GM19351 (cell line): ENCODE measurements at regions not wholly inside any gene's neighbourhood (a gene's known extent, or its start where the extent isn't known, plus 50 kb on each side); places are given as distances from the start of the nearest gene placed in this dataset.

Experiments
- ATAC-seq: cut with Tn5 transposase; IDR thresholded peaks from one replicate; pipeline ENCODE4 v1.9.1; 2021; ENCODE audit warnings: mild to moderate bottlenecking, moderate library complexity; ENCODE audit not compliant: unreplicated experiment

- no peak for ATAC-seq
Measured at GRCh38 chr18:42184685-42185477, 229.8 kb downstream of the PIK3C3 start.

DNA sequence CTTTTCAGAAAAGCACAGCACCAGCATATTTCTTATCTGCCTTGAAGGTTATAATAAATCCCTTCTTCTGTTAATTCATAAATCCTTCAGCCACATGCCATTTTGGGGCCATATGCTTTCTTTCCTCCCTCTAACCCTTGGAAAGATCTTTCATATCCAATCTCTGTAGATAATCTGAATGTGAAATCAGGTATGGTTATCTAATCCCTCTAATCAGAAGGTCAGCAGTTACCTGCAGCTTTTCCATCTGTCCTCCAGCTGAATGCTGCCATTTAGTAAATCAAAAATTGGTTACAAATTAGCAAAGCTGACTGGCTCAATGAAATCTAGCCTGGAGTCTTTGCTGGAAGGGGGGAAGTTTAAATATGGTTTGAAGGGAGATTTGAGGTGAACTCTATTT is 230.5 kb downstream of the PIK3C3 start:
- ATAC-seq, result no peak

DNA sequence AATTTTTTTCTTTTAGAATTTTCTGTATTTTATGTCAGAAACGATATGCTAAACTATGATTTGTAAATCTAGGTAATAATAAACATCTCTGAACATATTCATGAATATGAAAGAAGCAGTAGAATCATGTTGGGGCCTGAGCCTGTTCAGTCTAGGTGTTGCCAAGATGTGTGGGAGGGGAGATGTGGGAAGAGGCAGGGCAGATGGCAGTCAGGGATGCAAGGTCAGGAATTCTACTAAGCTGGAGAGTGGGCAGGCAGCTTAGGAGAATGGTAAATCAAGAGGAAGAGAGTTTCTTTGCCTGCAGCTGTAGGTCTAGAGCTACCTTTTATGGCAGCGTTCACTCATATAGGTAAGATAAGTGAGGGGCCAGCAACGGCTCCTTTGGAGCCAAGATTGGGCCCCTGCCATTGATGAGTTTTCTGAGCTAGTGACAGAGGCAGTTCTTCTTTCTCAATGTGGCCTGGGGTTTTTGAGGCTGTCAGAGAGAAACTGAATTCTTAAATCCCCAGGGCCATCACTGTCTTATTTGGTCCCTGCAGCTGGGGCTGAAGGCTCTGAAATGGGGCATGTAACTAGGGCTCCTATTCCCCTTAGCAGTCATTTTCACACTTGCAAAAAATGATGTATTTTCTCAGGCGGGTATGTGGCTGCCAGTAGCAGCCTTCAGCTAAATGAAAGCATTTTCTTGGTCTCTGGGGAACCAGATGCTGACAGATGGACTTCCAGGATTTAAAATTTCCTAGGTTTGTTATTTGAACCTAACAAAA is 232.8 kb downstream of the PIK3C3 start:
- peak; percentile 76 for ATAC-seq

DNA sequence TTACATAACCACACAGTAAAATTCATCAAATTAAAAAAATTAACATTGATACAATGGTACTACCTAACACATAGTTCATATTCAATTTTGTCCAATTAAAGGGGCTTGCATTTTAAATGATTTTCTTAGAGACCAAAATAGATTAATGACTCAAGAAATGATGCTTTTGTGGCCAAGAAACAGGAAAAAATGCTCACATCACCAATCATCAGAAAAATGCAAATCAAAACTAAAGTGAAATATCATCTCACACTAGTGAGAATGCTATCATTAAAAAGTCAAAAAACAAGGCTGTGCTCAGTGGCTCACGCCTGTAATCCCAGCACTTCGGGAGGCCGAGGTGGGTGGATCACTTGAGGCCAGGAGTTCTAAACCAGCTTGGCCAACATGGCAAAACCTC is 235.6 kb downstream of the PIK3C3 start:
- ATAC-seq, result no peak

DNA sequence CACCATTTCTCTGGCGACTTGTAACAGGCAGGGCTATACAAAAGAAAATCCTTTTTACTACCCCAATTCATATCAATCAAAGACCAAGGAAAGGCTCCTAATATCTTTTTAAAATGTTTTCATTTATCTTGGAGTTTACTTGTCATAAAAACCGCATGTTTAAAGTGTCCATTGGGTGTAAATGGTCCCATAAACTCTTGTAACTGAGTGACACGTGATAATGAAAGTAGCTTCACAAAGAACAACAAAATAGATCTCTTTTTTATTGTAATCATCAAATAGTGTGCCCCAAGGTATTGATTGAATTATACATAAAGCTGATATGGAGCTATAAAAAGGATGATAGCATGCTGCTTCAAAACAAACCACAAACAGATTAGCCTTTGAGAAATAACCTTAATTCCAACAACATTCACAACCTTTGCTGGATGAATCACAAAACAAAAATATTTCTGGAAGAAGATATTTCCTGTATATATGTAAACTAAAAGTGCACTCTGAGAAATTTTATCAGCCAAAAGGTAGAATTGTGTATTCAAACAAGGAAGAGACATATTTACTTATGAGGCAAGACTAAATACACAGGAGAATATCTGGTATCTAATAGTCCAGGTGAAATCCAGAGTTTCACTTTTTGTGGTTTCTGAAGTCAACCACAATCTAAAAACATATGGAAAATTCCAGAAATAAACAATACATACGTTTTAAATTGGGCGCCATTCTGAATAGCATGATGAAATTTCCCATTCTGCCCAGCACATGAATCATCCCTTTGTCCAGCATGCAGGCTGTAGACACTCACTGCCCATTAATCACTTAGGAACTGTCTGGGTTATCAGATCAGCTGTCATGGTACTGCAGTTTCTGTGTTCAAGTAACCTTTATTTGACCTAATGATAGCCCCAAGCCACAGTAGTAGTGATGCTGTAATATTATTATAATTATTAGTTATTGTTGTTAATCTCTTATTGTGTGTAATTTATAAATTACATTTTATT is 237.5 kb downstream of the PIK3C3 start:
- no peak for ATAC-seq

DNA sequence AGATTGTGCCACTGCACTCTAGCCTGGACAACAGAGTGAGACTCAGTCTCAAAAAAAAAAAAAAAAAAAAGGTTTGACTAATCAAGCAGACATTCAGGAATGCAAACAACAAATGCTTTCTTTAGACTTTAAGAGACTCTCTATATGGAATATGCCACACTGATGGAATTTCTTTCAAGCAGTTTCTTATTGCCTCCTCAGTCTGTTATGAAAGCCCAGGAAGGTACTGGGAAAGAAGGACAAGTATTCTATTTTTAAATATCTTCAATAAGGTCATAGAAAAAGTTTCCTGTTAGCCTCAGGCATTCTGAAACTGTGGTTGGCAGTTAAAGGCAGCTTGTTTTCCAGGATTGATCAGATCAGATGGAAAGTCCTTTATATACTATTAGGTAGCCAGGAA is 241.6 kb downstream of the PIK3C3 start:
- ATAC-seq, result no peak

- no peak for ATAC-seq
Measured at GRCh38 chr18:42201137-42201536, 246.1 kb downstream of the PIK3C3 start.

DNA sequence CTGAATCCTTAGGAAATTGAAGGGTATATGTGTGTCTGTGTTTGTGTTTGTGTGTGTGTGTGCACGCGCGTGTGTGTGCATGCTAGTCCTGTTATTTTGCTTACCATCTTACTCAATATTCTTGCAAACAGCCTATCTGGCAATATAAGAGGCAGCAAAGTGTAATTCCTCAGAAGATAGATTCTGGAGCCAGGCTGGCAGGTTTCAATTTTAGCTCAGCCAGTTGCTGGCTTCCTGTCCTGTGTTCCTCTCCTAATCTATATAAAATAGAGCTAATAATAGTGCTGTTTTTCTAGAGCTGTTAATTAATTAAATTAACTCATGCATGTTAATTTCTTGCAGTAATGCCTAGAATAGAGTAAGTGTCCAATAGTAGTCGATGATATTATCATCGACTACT is 256.2 kb downstream of the PIK3C3 start:
- no peak for ATAC-seq

DNA sequence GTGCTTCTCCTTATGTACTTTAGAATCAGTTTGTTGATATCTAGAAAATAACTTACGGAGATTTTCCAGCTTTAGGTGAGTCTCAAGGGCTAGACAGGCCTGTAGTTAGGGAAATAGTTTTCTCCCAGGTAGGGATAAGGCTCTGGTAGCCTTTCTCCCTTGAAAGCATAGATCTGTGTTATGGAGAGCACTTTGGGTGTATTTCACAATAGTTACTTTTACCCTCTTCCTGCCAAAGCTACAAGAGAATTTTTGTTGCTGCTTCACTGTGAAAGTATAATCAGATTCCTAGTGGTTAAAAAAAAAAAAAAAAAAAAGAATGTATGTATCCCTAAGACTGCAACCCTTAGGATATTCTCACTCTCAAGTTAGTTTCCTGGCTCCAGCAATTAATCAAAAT is 267.5 kb downstream of the PIK3C3 start:
- no peak for ATAC-seq

GRCh38 chr18:42228581-42228980 is 273.5 kb downstream of the PIK3C3 start:
- ATAC-seq, result peak; percentile 37

DNA sequence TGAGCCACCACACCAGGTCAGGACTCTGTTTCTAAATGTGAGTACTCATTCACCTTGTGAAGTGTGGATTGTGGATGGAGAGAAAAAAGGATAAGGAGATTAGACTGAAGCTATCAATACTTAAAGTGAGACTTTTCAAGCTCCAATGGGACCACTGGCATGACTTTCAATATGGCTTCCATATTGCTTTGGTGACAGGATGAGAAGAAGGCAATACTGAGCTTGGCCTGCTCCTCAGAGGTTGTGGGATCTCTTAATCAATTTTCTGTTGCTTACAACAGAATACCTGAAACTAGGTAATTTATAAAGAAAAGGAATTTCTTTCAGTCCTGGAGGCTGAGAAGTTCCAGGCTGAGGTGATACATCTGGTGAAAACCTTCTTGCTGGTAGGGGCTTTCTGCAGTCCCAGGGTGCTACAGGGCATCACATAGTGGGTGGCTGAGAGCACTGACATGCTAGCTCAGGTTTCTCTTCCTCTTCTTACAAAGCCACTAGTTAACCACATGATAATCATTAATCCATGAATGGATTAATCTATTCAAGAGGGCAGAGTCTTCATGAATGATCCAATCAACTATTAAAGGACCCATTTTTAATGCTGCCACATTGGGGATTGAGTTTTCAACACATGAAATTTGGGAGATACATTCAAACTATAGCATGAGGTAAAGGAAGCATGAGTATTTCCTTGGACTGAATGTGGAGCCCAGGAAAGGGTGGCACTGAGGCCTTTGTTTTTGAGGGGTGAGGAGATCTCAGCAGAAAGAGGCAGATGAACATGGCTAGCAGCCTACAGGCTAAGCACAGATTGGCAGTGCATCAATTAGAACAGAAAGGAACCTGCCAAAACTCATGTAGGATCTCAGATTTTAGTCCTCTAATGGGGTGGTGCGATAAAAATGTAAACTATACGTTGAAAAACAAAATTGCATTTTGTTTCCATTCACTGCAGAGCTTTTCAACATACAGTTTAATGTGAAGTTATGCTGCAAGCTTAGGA is 274.5 kb downstream of the PIK3C3 start:
- ATAC-seq, result peak; percentile 96

DNA sequence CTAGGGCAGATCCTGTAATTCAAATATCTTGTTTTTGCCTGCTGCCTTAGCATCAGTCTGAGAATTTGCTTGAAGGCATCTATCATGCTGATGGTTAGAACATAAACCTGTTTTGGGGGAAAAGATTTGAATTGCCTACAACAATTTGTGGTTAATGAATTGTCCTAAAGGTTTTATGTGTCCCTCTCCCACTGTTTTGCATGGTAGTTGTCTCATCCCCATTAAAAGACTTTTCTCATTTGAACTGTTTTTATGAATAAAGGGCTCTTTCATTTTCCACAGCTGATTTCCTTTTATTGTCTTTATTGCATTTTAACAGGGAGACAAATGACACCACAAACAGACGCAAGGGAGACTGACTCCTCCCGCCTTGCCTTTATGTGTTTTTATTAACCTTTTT is 275.6 kb downstream of the PIK3C3 start:
- no peak for ATAC-seq

- ATAC-seq, result no peak
Measured at GRCh38 chr18:42231284-42231683, 276.2 kb downstream of the PIK3C3 start.

DNA sequence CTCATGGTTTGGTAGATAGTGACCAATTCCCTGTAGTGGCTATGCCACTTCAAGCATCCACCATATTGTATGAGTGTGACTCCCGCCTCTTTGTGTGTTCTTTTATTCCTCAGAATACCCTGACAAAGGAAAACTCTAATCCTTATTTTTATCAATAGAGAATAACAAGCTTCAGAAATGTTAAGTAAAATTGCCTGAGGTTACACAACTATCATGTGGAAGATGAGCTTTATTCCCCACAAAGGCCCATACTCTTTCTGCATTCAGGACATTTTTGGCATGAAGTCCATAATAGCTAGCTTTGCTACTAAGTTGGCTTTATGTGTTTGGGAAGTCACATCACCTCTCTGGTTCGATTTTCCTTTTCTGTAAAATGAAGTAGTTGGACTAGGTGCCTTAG is 276.8 kb downstream of the PIK3C3 start:
- ATAC-seq, result no peak

DNA sequence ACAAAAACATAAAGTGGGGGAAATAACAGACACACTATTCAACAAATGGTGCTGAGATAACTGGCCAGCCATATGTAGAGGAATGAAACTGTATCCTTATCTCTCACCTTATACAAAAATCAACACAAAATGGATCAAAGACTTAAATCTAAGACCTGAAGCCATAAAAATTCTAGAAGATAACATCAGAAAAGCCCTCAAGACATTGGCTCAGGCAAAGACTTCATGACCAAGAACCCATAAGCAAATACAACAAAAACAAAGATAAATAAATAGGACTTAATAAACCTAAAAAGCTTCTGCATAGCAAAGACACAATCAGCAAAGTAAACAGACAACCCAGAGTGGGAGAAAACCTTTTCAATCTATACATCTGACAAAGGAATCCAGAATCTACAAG is 278.9 kb downstream of the PIK3C3 start:
- ATAC-seq, result no peak

- no peak for ATAC-seq
Measured at GRCh38 chr18:42242758-42243157, 287.7 kb downstream of the PIK3C3 start.

- ATAC-seq, result no peak
Measured at GRCh38 chr18:42245137-42245536, 290.1 kb downstream of the PIK3C3 start.

- no peak for ATAC-seq
Measured at GRCh38 chr18:42255908-42256765, 301.1 kb downstream of the PIK3C3 start.
